Endothelial cell of umbilical vein (primary cell): ENCODE measurements at regions not wholly inside any gene's neighbourhood (a gene's known extent, or its start where the extent isn't known, plus 50 kb on each side); places are given as distances from the start of the nearest gene placed in this dataset.

Experiments used
- BruUV-seq: library from RNA; stranded (reverse); fragments of 400-500 nt; replicated peaks from 2 replicates; lab custom pipeline; 2021; lab: Mats Ljungman, UMichigan
- CTCF ChIA-PET: fragments of 300-600, 350-600 bp; sonication (Branson Sonifier 250); formaldehyde crosslinking; loops from one replicate; lab custom pipeline; 2021; ENCODE audit warnings: antibody characterized with exemption, inconsistent platforms; lab: Charles Lee
- POLR2A ChIA-PET: fragments of 300-600, 350-600 bp; sonication (Branson Sonifier 250); formaldehyde crosslinking; loops from one replicate; lab custom pipeline; 2021; ENCODE audit warnings: antibody characterized with exemption, inconsistent platforms; lab: Charles Lee
- DNase-seq: peaks from one replicate; pipeline ENCODE4 v3.0.0-alpha.2; 2011; ENCODE audit warnings: low read depth, low spot score
- FAIRE-seq: peaks from 2 replicates; lab custom pipeline; 2011; peaks lifted over from hg19 to GRCh38; lab: Jason Lieb, UNC
- H2AFZ ChIP-seq: 2 replicates; pipeline ENCODE4 v1.6.0; 2012; ENCODE audit warnings: low read depth, low read length, control low read depth, inconsistent platforms
- H3K27ac ChIP-seq: 2 replicates; pipeline ENCODE4 v1.5.1; 2011; ENCODE audit warnings: low read depth, mild to moderate bottlenecking, control low read depth, low read length, moderate library complexity; ENCODE audit not compliant: insufficient read depth
- H3K27me3 ChIP-seq, 2 experiments: 2 replicates each; pipeline versions ENCODE4 v1.6.0 to v1.6.1; 2011; ENCODE audit warnings: low read length in 2 of 2, mixed read lengths in 1 of 2; ENCODE audit not compliant: control insufficient read depth in 2 of 2, insufficient read depth in 2 of 2
- H3K36me3 ChIP-seq, 2 experiments: 2 replicates in 1 of 2; 3 replicates in 1 of 2; pipeline ENCODE4 v1.5.1; 2011; ENCODE audit warnings: low read length in 2 of 2, mild to moderate bottlenecking in 1 of 2, moderate library complexity in 1 of 2; ENCODE audit not compliant: control insufficient read depth in 2 of 2, insufficient read depth in 2 of 2; ENCODE audit errors: extremely low read depth in 1 of 2
- H3K4me1 ChIP-seq: 3 replicates; pipeline ENCODE4 v1.5.1; 2011; ENCODE audit warnings: mild to moderate bottlenecking, low read length; ENCODE audit not compliant: control insufficient read depth, insufficient read depth; ENCODE audit errors: extremely low read depth
- H3K4me2 ChIP-seq: 2 replicates; pipeline ENCODE4 v1.6.1; 2011; ENCODE audit warnings: low read length, control low read depth, mixed read lengths; ENCODE audit not compliant: insufficient read depth
- H3K4me3 ChIP-seq, 3 experiments: fragments of 200-600 bp in 1 of 3; sonication (generic), shearing (Covaris generic) in 1 of 3; replicated peaks in 1 of 3; 2 replicates each; pipeline ENCODE4 v1.5.1; 2011 to 2016; ENCODE audit warnings: control low read depth in 3 of 3, low read length in 3 of 3, mild to moderate bottlenecking in 2 of 3, inconsistent platforms in 1 of 3, low read depth in 1 of 3, moderate library complexity in 1 of 3; ENCODE audit not compliant: insufficient read depth in 1 of 3
- H3K79me2 ChIP-seq: 2 replicates; pipeline ENCODE4 v1.6.0; 2012; ENCODE audit warnings: low read length, inconsistent platforms; ENCODE audit not compliant: control insufficient read depth, insufficient read depth
- H3K9ac ChIP-seq: replicated peaks from 2 replicates; pipeline ENCODE3; 2011; ENCODE audit warnings: low read length, control low read depth; ENCODE audit not compliant: insufficient read depth; ENCODE audit errors: extremely low read depth
- H3K9me1 ChIP-seq: replicated peaks from 3 replicates; pipeline ENCODE4 v1.6.0; 2011; ENCODE audit warnings: mild to moderate bottlenecking, low read length; ENCODE audit not compliant: control insufficient read depth, insufficient read depth; ENCODE audit errors: extremely low read depth
- H3K9me3 ChIP-seq: replicated peaks from 2 replicates; pipeline ENCODE4 v1.5.1; 2012; ENCODE audit warnings: low read length, inconsistent platforms; ENCODE audit not compliant: control insufficient read depth, insufficient read depth
- H4K20me1 ChIP-seq: replicated peaks from 2 replicates; pipeline ENCODE3; 2011; ENCODE audit warnings: mild to moderate bottlenecking, low read length; ENCODE audit not compliant: control insufficient read depth, insufficient read depth; ENCODE audit errors: extremely low read depth
- CTCF ChIP-seq, 2 donors: IDR thresholded peaks; 1 replicate in 1 of 2; 2 replicates in 1 of 2; pipeline ENCODE4 v1.5.1; 2011; ENCODE audit warnings: low read length in 2 of 2, mild to moderate bottlenecking in 2 of 2, moderate library complexity in 2 of 2, control low read depth in 1 of 2, inconsistent platforms in 1 of 2, low read depth in 1 of 2; ENCODE audit not compliant: insufficient read depth in 1 of 2; ENCODE audit errors: extremely low read depth in 1 of 2
- JUN ChIP-seq: IDR thresholded peaks from 2 replicates; pipeline ENCODE4 v1.6.1; 2011; ENCODE audit warnings: borderline replicate concordance, low read depth; ENCODE audit not compliant: insufficient read length, insufficient read depth
- MAX ChIP-seq: IDR thresholded peaks from 2 replicates; pipeline ENCODE4 v1.6.1; 2011; ENCODE audit not compliant: insufficient read depth, insufficient read length
- MYC ChIP-seq: IDR thresholded peaks from one replicate; pipeline ENCODE4 v1.6.1; 2011; ENCODE audit warnings: mild to moderate bottlenecking, low read depth, low read length
- dilution Hi-C: fragments of 300-500 bp; cut with MboI; formaldehyde crosslinking; loops from one replicate; pipeline ENCODE4 v1.15.0; 2019; ENCODE audit warnings: low sequenced_read_pairs; ENCODE audit not compliant: extremely low pct_ligation_motif_present
- intact Hi-C: fragments of 100-400 bp; cut with micrococcal nuclease; formaldehyde crosslinking; loops from one replicate; pipeline ENCODE4 v1.10.0; 2022

GRCh38 chr12:124479680-124480468, 87.5 kb downstream of the NCOR2 start:
- no peak for DNase-seq
- no peak for FAIRE-seq
- peaks cover 0 to 2% of the 10 kb centered on the region in 2 experiments for H3K36me3 ChIP-seq
- H3K4me1 ChIP-seq, result no peaks in the 10 kb centered on the region
- TF ChIP-seq JUN (no peak), CTCF (IDR thresholded peaks at IDR 0.05; ENCODE audit: extremely low read depth in 1 of 2, insufficient read depth in 1 of 2, low read depth in 1 of 2, low read length in 2 of 2) (no peak), MYC (no peak), MAX (no peak)
- dilution Hi-C loops (no loop called here), intact Hi-C loops (no loop called here)
- no peak overlapping the region for H3K4me3 ChIP-seq
- BruUV-seq, result no TSS peak
- no peaks in the 10 kb centered on the region for H4K20me1 ChIP-seq
- H2AFZ ChIP-seq, result no peak overlapping the region
- no peaks in the 10 kb centered on the region for H3K79me2 ChIP-seq
- H3K27ac ChIP-seq, result no peak overlapping the region
- no peaks in the 10 kb centered on the region for H3K9me3 ChIP-seq
- H3K4me2 ChIP-seq, result no peak overlapping the region
- CTCF ChIA-PET, result interaction anchor here (0.8 kb wide), 1 partner anchor 87 kb away, joined by 3 read pairs; no protein-coding TSS in a partner anchor
- H3K9me1 ChIP-seq, result no peaks in the 10 kb centered on the region
- POLR2A ChIA-PET, result interaction anchor here (0.6 kb wide), 1 partner anchor 35 kb away, joined by 9 read pairs; no protein-coding TSS in a partner anchor
- H3K27me3 ChIP-seq, result no peaks in the 10 kb centered on the region
- no peak overlapping the region for H3K9ac ChIP-seq
